ENCODE measurements at regions not wholly inside any gene's neighbourhood (a gene's known extent, or its start where the extent isn't known, plus 50 kb on each side); places are given as distances from the start of the nearest gene placed in this dataset.

DNA sequence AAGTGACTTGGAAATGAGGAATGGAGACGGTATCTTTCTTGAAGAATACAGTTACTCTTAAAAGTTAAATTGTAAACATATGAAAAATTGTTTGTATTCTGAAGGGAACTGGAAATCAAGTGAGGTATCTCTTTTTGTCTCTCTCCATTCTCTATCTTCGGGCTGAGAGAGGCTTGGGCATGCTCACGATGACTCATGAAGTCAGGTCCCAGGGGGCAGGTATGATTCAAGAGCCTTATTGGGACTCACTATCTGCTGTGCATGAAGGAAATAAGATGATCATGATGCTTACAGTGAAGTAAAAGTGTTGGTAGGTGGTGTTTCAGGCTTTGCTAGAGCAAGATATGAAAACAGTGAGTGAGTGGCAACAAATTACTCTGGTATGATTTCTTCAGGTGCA lies 200.4 kb upstream of the PITX2 start:
- no peak overlapping the region for H3K4me3 ChIP-seq (replicated peaks in 1 of 2; ENCODE audit: low read depth in 2 of 2, low read length in 2 of 2)

DNA sequence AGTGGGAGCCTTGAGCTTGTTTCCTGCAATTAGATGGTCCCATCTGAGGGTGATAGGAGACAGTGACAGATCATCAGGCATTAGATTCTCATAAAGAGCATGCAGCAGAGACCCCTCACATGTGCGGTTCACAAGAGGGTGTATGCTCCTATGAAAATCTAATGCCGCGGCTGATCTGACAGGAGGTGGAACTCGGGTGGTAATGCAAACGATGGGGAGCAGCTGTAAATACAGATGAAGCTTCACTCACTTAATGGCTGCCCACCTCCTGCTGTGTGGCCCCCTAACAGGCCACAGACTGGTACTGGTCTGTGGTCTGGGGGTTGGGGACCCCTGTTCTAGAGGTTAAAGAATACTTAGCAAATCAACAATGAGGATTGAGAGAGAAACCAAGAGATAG lies 201.5 kb upstream of the PITX2 start:
- DNase-seq (ENCODE audit: low read depth in 2 of 2): no peak
- TF ChIP-seq, protein P1, sequence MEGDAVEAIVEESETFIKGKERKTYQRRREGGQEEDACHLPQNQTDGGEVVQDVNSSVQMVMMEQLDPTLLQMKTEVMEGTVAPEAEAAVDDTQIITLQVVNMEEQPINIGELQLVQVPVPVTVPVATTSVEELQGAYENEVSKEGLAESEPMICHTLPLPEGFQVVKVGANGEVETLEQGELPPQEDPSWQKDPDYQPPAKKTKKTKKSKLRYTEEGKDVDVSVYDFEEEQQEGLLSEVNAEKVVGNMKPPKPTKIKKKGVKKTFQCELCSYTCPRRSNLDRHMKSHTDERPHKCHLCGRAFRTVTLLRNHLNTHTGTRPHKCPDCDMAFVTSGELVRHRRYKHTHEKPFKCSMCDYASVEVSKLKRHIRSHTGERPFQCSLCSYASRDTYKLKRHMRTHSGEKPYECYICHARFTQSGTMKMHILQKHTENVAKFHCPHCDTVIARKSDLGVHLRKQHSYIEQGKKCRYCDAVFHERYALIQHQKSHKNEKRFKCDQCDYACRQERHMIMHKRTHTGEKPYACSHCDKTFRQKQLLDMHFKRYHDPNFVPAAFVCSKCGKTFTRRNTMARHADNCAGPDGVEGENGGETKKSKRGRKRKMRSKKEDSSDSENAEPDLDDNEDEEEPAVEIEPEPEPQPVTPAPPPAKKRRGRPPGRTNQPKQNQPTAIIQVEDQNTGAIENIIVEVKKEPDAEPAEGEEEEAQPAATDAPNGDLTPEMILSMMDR (IDR thresholded peaks at IDR 0.05; ENCODE audit: low read depth, low read length): no peak
- no peak overlapping the region for H3K4me3 ChIP-seq (replicated peaks in 1 of 2; ENCODE audit: low read depth in 2 of 2, low read length in 2 of 2)

More for the DNA sequence above, 200.4 kb upstream of the PITX2 start:
- TF ChIP-seq, protein P1 (IDR thresholded peaks at IDR 0.05; ENCODE audit: low read depth, low read length): no peak
- DNase-seq (ENCODE audit: low read depth in 2 of 2): peak in 1 of 2 donors; percentile 73

DNA sequence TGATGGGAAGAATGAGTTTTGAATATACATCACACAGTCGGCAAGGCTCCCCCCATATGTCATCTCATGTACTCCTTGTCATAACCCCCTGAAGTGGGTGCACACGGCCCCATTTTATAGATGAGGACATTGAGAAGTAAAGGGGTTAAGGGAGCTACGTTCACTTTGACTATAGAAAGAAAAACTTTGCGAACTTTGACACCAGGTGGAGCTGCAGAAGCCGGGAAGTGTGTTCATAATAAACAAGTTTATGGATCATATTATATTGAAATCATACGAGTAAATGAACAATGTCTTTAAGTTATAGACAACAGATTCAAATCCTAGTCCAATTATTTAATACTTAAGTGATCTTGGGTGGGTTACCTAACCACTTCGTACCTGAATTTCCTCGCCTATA lies 203.8 kb upstream of the PITX2 start:
- H3K4me3 ChIP-seq (replicated peaks in 1 of 2; ENCODE audit: low read depth in 2 of 2, low read length in 2 of 2): no peak overlapping the region
- no peak for DNase-seq (ENCODE audit: low read depth in 2 of 2)
- TF ChIP-seq, protein P1 (IDR thresholded peaks at IDR 0.05; ENCODE audit: low read depth, low read length): no peak

- DNase-seq (ENCODE audit: low read depth in 2 of 2): no peak
- H3K4me3 ChIP-seq (replicated peaks in 1 of 2; ENCODE audit: low read depth in 2 of 2, low read length in 2 of 2): no peak overlapping the region
- TF ChIP-seq, protein P1 (IDR thresholded peaks at IDR 0.05; ENCODE audit: low read depth, low read length): no peak
Observed at GRCh38 chr4:110830461-110830860, 207.6 kb upstream of the PITX2 start.

- no peak overlapping the region for H3K4me3 ChIP-seq (replicated peaks in 1 of 2; ENCODE audit: low read depth in 2 of 2, low read length in 2 of 2)
- no peak for DNase-seq (ENCODE audit: low read depth in 2 of 2)
- TF ChIP-seq, protein P1 (IDR thresholded peaks at IDR 0.05; ENCODE audit: low read depth, low read length): no peak
Observed at GRCh38 chr4:110837896-110838450, 215.1 kb upstream of the PITX2 start.

- peak; percentile 40 to 62 for DNase-seq (ENCODE audit: low read depth in 2 of 2)
- TF ChIP-seq, protein P1 (IDR thresholded peaks at IDR 0.05; ENCODE audit: low read depth, low read length): no peak
- H3K4me3 ChIP-seq (replicated peaks in 1 of 2; ENCODE audit: low read depth in 2 of 2, low read length in 2 of 2): no peak overlapping the region
Observed at GRCh38 chr4:110840221-110840654, 217.4 kb upstream of the PITX2 start.

DNA sequence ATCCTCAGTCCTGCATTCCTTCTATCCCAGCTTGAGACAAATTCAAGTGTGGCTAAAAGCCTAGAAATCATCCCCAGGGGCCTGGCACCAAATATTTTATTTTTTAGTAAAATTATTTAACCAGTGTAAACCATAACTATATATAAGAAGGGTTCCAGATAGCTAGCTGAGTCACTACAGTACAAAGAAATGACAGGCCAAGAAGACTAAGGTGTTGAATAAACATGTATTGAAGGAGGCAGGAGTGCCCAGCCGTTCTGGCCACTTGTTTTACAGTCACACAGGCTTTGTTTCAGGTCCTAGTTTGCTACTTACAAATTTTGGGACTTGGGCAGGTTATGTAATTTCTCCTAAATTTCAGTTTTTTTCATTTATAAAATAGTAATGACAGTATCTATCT lies 225.9 kb upstream of the PITX2 start:
- H3K4me3 ChIP-seq (replicated peaks in 1 of 2; ENCODE audit: low read depth in 2 of 2, low read length in 2 of 2): no peak overlapping the region
- TF ChIP-seq, protein P1 (IDR thresholded peaks at IDR 0.05; ENCODE audit: low read depth, low read length): no peak
- DNase-seq (ENCODE audit: low read depth in 2 of 2): no peak
